CD14-positive monocyte (primary cell): ENCODE measurements at regions not wholly inside any gene's neighbourhood (a gene's known extent, or its start where the extent isn't known, plus 50 kb on each side); places are given as distances from the start of the nearest gene placed in this dataset.

Source experiments
- DNase-seq, 3 donors: peaks; one replicate each; pipeline ENCODE4 v3.0.0-alpha.2; 2011 to 2022
- H2AFZ ChIP-seq: 2 replicates; pipeline ENCODE4 v1.6.0; 2012; ENCODE audit warnings: mild to moderate bottlenecking, low read depth, low read length, inconsistent platforms; ENCODE audit not compliant: insufficient read depth, poor library complexity, severe bottlenecking
- H3K27ac ChIP-seq, 2 donors: 1 replicate in 1 of 2; 2 replicates in 1 of 2; pipeline ENCODE4 v1.5.1; 2012 to 2013; ENCODE audit warnings: low read length in 2 of 2, control low read depth in 1 of 2, inconsistent platforms in 1 of 2, low read depth in 1 of 2, mild to moderate bottlenecking in 1 of 2
- H3K27me3 ChIP-seq, 2 donors: one replicate each; pipeline versions ENCODE4 v1.6.0 to v1.6.1; 2011 to 2013; ENCODE audit warnings: low read length in 2 of 2; ENCODE audit not compliant: control insufficient read depth in 2 of 2, insufficient read depth in 2 of 2
- H3K36me3 ChIP-seq, 2 donors: replicated peaks in 1 of 2; 1 replicate in 1 of 2; 2 replicates in 1 of 2; pipeline versions ENCODE4 v1.5.1 to v1.6.1; 2012 to 2013; ENCODE audit warnings: low read length in 2 of 2, control low read depth in 1 of 2, inconsistent platforms in 1 of 2, mild to moderate bottlenecking in 1 of 2; ENCODE audit not compliant: insufficient read depth in 2 of 2, control insufficient read depth in 1 of 2
- H3K4me1 ChIP-seq, 2 donors: 1 replicate in 1 of 2; 2 replicates in 1 of 2; pipeline versions ENCODE4 v1.5.1 to v1.6.1; 2012 to 2013; ENCODE audit warnings: low read length in 2 of 2, control low read depth in 1 of 2, inconsistent platforms in 1 of 2, mild to moderate bottlenecking in 1 of 2, moderate library complexity in 1 of 2; ENCODE audit not compliant: insufficient read depth in 2 of 2, control insufficient read depth in 1 of 2
- H3K4me2 ChIP-seq: replicated peaks from 2 replicates; pipeline ENCODE3; 2012; ENCODE audit warnings: low read length, moderate library complexity, mild to moderate bottlenecking; ENCODE audit not compliant: poor library complexity, severe bottlenecking; ENCODE audit errors: extremely low read depth
- H3K4me3 ChIP-seq, 3 experiments: fragments of 200-600 bp in 1 of 3; sonication (generic) in 1 of 3; replicated peaks in 1 of 3; 1 replicate in 2 of 3; 2 replicates in 1 of 3; pipeline ENCODE4 v1.5.1; 2011 to 2013; ENCODE audit warnings: low read length in 3 of 3, mild to moderate bottlenecking in 3 of 3, control low read depth in 2 of 3, low read depth in 2 of 3, inconsistent platforms in 1 of 3, moderate library complexity in 1 of 3
- H3K79me2 ChIP-seq: 2 replicates; pipeline ENCODE4 v1.6.0; 2012; ENCODE audit warnings: mild to moderate bottlenecking, control low read depth, inconsistent platforms, low read length, moderate library complexity; ENCODE audit not compliant: insufficient read depth
- H3K9ac ChIP-seq: 2 replicates; pipeline ENCODE4 v1.6.0; 2017; ENCODE audit warnings: low read length, mild to moderate bottlenecking; ENCODE audit not compliant: insufficient read depth, poor library complexity, severe bottlenecking
- H3K9me3 ChIP-seq, 2 donors: replicated peaks in 1 of 2; 1 replicate in 1 of 2; 2 replicates in 1 of 2; pipeline versions ENCODE4 v1.5.1 to v1.6.1; 2012 to 2013; ENCODE audit warnings: low read length in 2 of 2, control low read depth in 1 of 2; ENCODE audit not compliant: control insufficient read depth in 1 of 2, insufficient read depth in 1 of 2
- H4K20me1 ChIP-seq: 2 replicates; pipeline ENCODE4 v1.6.0; 2012; ENCODE audit warnings: mild to moderate bottlenecking, low read length, control low read depth, moderate library complexity; ENCODE audit not compliant: insufficient read depth
- H3K27ac Mint-ChIP-seq, 7 donors: one replicate each; pipeline ENCODE4 v1.8.0; 2020; ENCODE audit warnings: mild to moderate bottlenecking in 7 of 7, mixed read lengths in 7 of 7, moderate library complexity in 6 of 7, inconsistent platforms in 2 of 7
- H3K27me3 Mint-ChIP-seq, 3 donors: one replicate each; pipeline ENCODE4 v1.8.0; 2021 to 2022; ENCODE audit warnings: low read depth in 3 of 3, mild to moderate bottlenecking in 3 of 3, mixed read lengths in 3 of 3, moderate library complexity in 3 of 3, inconsistent platforms in 1 of 3
- H3K36me3 Mint-ChIP-seq, 2 donors: one replicate each; pipeline ENCODE4 v1.8.0; 2020; ENCODE audit warnings: mixed read lengths in 2 of 2, inconsistent platforms in 1 of 2, mild to moderate bottlenecking in 1 of 2
- H3K4me1 Mint-ChIP-seq: one replicate; pipeline ENCODE4 v1.8.0; 2020; ENCODE audit warnings: mild to moderate bottlenecking, mixed read lengths
- H3K4me3 Mint-ChIP-seq, 2 donors: one replicate each; pipeline ENCODE4 v1.8.0; 2020; ENCODE audit warnings: mild to moderate bottlenecking in 2 of 2, mixed read lengths in 2 of 2, moderate library complexity in 1 of 2
- H3K9me3 Mint-ChIP-seq, 7 donors: one replicate each; pipeline ENCODE4 v1.8.0; 2020 to 2022; ENCODE audit warnings: mixed read lengths in 7 of 7, mild to moderate bottlenecking in 6 of 7, moderate library complexity in 6 of 7, inconsistent platforms in 2 of 7
- WGBS: methylation state at CpG from one replicate; pipeline ENCODE4 v1.1.5; 2013; ENCODE audit warnings: missing lambda C conversion rate; ENCODE audit not compliant: insufficient coverage; 5-methylcytosine and 5-hydroxymethylcytosine counted together
- intact Hi-C, 2 donors: fragments of 100-400 bp; cut with micrococcal nuclease; formaldehyde crosslinking; loops; one replicate each; pipeline versions ENCODE4 v1.15.0 to v1.15.1; 2023
- TF ChIP-seq, protein P1 (sequence below): fragments of 200-600 bp; IDR thresholded peaks from one replicate; pipeline ENCODE4 v1.8.0; 2022; ENCODE audit warnings: antibody characterized with exemption, mild to moderate bottlenecking

DNA sequence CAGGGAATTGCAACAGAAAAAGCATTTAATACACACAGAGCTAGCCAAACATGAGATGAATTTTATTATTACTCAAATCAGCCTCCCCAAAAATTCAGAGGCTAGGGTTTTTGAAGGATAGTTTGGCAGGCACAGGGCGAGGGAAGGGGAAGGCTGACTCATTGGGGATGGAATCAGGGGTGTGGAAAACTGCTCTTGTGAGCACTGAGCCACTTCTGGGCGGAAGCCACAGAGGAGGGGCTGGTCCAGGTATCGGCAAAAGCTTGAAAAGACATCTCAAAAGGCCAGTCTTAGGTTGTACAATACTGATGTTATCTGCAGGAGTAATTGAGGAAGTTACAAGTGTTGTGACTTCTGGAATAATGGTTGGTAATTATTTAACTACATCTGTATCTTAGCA lies 109.4 kb downstream of the TLR5 start:
- no peak overlapping the region for H3K27ac Mint-ChIP-seq
- H3K9me3 ChIP-seq = no peaks in the 10 kb centered on the region
- no peaks in the 10 kb centered on the region for H3K36me3 ChIP-seq
- H3K36me3 Mint-ChIP-seq = no peaks in the 10 kb centered on the region
- H3K4me1 ChIP-seq = no peaks in the 10 kb centered on the region
- no peak overlapping the region for H3K9ac ChIP-seq
- TF ChIP-seq, protein P1, sequence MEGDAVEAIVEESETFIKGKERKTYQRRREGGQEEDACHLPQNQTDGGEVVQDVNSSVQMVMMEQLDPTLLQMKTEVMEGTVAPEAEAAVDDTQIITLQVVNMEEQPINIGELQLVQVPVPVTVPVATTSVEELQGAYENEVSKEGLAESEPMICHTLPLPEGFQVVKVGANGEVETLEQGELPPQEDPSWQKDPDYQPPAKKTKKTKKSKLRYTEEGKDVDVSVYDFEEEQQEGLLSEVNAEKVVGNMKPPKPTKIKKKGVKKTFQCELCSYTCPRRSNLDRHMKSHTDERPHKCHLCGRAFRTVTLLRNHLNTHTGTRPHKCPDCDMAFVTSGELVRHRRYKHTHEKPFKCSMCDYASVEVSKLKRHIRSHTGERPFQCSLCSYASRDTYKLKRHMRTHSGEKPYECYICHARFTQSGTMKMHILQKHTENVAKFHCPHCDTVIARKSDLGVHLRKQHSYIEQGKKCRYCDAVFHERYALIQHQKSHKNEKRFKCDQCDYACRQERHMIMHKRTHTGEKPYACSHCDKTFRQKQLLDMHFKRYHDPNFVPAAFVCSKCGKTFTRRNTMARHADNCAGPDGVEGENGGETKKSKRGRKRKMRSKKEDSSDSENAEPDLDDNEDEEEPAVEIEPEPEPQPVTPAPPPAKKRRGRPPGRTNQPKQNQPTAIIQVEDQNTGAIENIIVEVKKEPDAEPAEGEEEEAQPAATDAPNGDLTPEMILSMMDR = no peak
- H3K4me2 ChIP-seq = no peak overlapping the region
- no peak overlapping the region for H3K4me3 Mint-ChIP-seq
- H3K79me2 ChIP-seq = no peaks in the 10 kb centered on the region
- DNase-seq = no peak
- no peak overlapping the region for H3K27ac ChIP-seq
- H4K20me1 ChIP-seq = no peaks in the 10 kb centered on the region
- peaks cover 5% of the 10 kb centered on the region for H3K4me1 Mint-ChIP-seq
- no peak overlapping the region for H3K4me3 ChIP-seq
- no peaks in the 10 kb centered on the region for H3K27me3 ChIP-seq
- intact Hi-C loops = no loop called here
- WGBS = 65% methylated on average over 2 of the region's 3 CpGs
- no peaks in the 10 kb centered on the region for H3K9me3 Mint-ChIP-seq
- peaks cover 0 to 3% (median 0%) of the 10 kb centered on the region in 3 donors for H3K27me3 Mint-ChIP-seq
- H2AFZ ChIP-seq = no peak overlapping the region

DNA sequence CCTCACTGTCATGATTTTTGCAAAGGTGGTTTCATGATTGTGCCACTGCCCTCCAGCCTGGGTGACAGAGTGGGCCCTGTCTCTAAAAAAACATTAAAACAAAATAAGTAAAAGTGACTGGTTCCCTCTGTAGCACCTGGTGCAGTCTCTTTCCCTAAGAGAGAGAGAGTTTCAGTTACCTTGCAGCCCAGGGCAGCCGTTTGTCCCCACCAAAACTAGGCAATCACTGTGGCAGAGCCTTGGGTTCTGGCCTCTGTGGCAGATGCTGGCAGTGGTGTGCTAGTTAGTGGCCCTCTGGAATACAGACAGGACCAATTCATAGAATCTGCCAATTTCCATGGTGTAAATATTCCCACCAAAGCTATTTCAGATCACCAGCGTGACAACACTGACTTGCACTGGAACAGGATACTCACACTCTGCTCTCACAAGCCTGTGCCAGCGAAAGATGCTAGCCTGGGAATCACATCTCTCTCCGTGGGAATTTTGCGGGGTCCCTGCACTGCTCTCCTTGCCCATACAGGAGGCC lies 108.7 kb downstream of the TLR5 start:
- peaks cover 0 to 3% (median 0%) of the 10 kb centered on the region in 3 donors for H3K27me3 Mint-ChIP-seq
- WGBS = 100% methylated on average over 3 of the region's 5 CpGs
- H3K27ac Mint-ChIP-seq = no peak overlapping the region
- peaks cover 0 to under 1% (median 0%) of the 10 kb centered on the region in 7 donors for H3K9me3 Mint-ChIP-seq
- Histone ChIP-seq H3K36me3 (no peaks in the 10 kb centered on the region), H4K20me1 (no peaks in the 10 kb centered on the region), H3K4me3 (no peak overlapping the region), H3K27ac (no peak overlapping the region), H3K9ac (no peak overlapping the region), H3K79me2 (no peaks in the 10 kb centered on the region), H3K4me1 (no peaks in the 10 kb centered on the region), H3K4me2 (no peak overlapping the region), H2AFZ (no peak overlapping the region), H3K27me3 (no peaks in the 10 kb centered on the region), H3K9me3 (no peaks in the 10 kb centered on the region)
- H3K4me3 Mint-ChIP-seq = no peak overlapping the region
- TF ChIP-seq, protein P1 = no peak
- no peaks in the 10 kb centered on the region for H3K36me3 Mint-ChIP-seq
- DNase-seq = no peak
- intact Hi-C loops = no loop called here
- peaks cover 5% of the 10 kb centered on the region for H3K4me1 Mint-ChIP-seq
